Colonic mucosa (tissue), 4 donors: ENCODE measurements at regions not wholly inside any gene's neighbourhood (a gene's known extent, or its start where the extent isn't known, plus 50 kb on each side); places are given as distances from the start of the nearest gene placed in this dataset.

Experiments used
- DNase-seq: peaks from one replicate; pipeline ENCODE4 v3.0.0-alpha.2; 2020
- H3K27ac ChIP-seq: fragments of 200-600 bp; one replicate; pipeline ENCODE4 v1.8.0; 2021
- H3K27me3 ChIP-seq: fragments of 200-600 bp; one replicate; pipeline ENCODE4 v1.8.0; 2021
- H3K36me3 ChIP-seq: fragments of 200-600 bp; one replicate; pipeline ENCODE4 v1.8.0; 2021
- H3K4me1 ChIP-seq: fragments of 200-600 bp; one replicate; pipeline ENCODE4 v1.8.0; 2021; ENCODE audit warnings: mild to moderate bottlenecking
- H3K4me3 ChIP-seq: fragments of 200-600 bp; one replicate; pipeline ENCODE4 v1.8.0; 2021
- H3K9ac ChIP-seq, 2 donors: one replicate each; pipeline ENCODE4 v1.7.0; 2013; ENCODE audit warnings: control low read depth in 2 of 2, low read depth in 2 of 2, low read length in 2 of 2
- H3K9me3 ChIP-seq: fragments of 200-600 bp; one replicate; pipeline ENCODE4 v1.8.0; 2021
- CTCF ChIP-seq: fragments of 200-600 bp; IDR thresholded peaks from one replicate; pipeline ENCODE4 v1.8.0; 2022; ENCODE audit warnings: antibody characterized with exemption, mild to moderate bottlenecking
- intact Hi-C: fragments of 100-400 bp; cut with DNase I; formaldehyde crosslinking; loops from one replicate; pipeline ENCODE4 v1.14.1; 2022
- donor health status: healthy.
- donor health status: DM: no; HTN: no; CAD: no.
- donor health status: DM: no; HTN: no; CAD: no.

DNA sequence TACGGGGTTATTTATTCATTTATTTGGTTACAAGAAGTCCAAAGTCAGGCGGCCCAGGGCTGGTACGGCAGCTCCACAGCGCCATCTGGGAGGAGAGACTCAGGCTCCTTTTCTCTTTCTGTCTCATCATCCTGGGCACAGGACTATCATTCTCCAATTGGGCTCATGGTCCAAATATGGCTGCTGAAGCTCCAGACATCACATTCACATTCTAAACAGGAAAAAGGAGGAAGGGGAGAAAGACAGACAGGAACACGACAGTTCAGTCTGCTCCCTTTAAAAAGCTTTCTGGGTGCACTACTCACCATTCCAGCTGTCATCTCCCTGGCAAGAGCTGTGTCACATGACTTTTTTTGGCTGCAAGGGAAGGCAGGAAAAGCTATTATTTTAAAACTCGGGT, 74.4 kb upstream of the PDZD8 start:
- intact Hi-C loops, result loop anchor here (5.0 kb wide), 1 partner anchor 232 kb away; no protein-coding TSS in a partner anchor
- no peaks in the 10 kb centered on the region for H3K4me1 ChIP-seq
- no peaks in the 10 kb centered on the region for H3K9me3 ChIP-seq

GRCh38 chr10:117448802-117449201, 73.6 kb upstream of the PDZD8 start:
- no peaks in the 10 kb centered on the region for H3K9me3 ChIP-seq
- intact Hi-C loops, result loop anchor here (5.0 kb wide), 1 partner anchor 232 kb away; no protein-coding TSS in a partner anchor
- no peak for DNase-seq
- no peaks in the 10 kb centered on the region for H3K36me3 ChIP-seq
- H3K27me3 ChIP-seq, result no peaks in the 10 kb centered on the region
- no peak overlapping the region for H3K9ac ChIP-seq
- H3K27ac ChIP-seq, result no peak overlapping the region
- no peak overlapping the region for H3K4me3 ChIP-seq
- TF ChIP-seq CTCF, result no peak
- no peaks in the 10 kb centered on the region for H3K4me1 ChIP-seq

More for the DNA sequence above, 74.4 kb upstream of the PDZD8 start:
- H3K36me3 ChIP-seq, result no peaks in the 10 kb centered on the region
- no peak overlapping the region for H3K4me3 ChIP-seq
- H3K9ac ChIP-seq, result no peak overlapping the region
- DNase-seq, result no peak
- no peak overlapping the region for H3K27ac ChIP-seq
- TF ChIP-seq CTCF, result no peak
- no peaks in the 10 kb centered on the region for H3K27me3 ChIP-seq

GRCh38 chr10:117445992-117446391, 70.8 kb upstream of the PDZD8 start:
- H3K4me1 ChIP-seq, result no peaks in the 10 kb centered on the region
- no peaks in the 10 kb centered on the region for H3K36me3 ChIP-seq
- no peak overlapping the region for H3K4me3 ChIP-seq
- H3K27ac ChIP-seq, result no peak overlapping the region
- no peaks in the 10 kb centered on the region for H3K9me3 ChIP-seq
- intact Hi-C loops, result loop anchor here (5.0 kb wide), 1 partner anchor 229 kb away; no protein-coding TSS in a partner anchor
- no peak for DNase-seq
- no peak for TF ChIP-seq CTCF
- H3K9ac ChIP-seq, result no peak overlapping the region
- H3K27me3 ChIP-seq, result no peaks in the 10 kb centered on the region

- Histone ChIP-seq H3K9me3 (no peaks in the 10 kb centered on the region), H3K4me1 (no peaks in the 10 kb centered on the region), H3K4me3 (no peak overlapping the region), H3K36me3 (no peaks in the 10 kb centered on the region), H3K27me3 (no peaks in the 10 kb centered on the region), H3K9ac (no peak overlapping the region), H3K27ac (no peak overlapping the region)
- no peak for DNase-seq
- TF ChIP-seq CTCF, result no peak
- intact Hi-C loops, result loop anchor here (5.0 kb wide), 1 partner anchor 227 kb away; no protein-coding TSS in a partner anchor
Observed at GRCh38 chr10:117444497-117445040, 69.3 kb upstream of the PDZD8 start.

- no peak for DNase-seq
- no peaks in the 10 kb centered on the region for H3K36me3 ChIP-seq
- H3K4me3 ChIP-seq, result no peak overlapping the region
- no peak overlapping the region for H3K27ac ChIP-seq
- no peaks in the 10 kb centered on the region for H3K27me3 ChIP-seq
- intact Hi-C loops, result no loop called here
- no peak overlapping the region for H3K9ac ChIP-seq
- H3K4me1 ChIP-seq, result no peaks in the 10 kb centered on the region
- H3K9me3 ChIP-seq, result no peaks in the 10 kb centered on the region
- no peak for TF ChIP-seq CTCF
Observed at GRCh38 chr10:117443686-117444041, 68.4 kb upstream of the PDZD8 start.
